Sigmoid colon (tissue), 4 donors: ENCODE measurements at regions not wholly inside any gene's neighbourhood (a gene's known extent, or its start where the extent isn't known, plus 50 kb on each side); places are given as distances from the start of the nearest gene placed in this dataset.

Experiments
- CTCF ChIP-seq, 4 experiments: fragments of 450-650 bp in 3 of 4; fragments of 200-600 bp in 1 of 4; IDR thresholded peaks; one replicate each; pipeline ENCODE4 v1.5.1; 2016 to 2019; ENCODE audit warnings: antibody characterized with exemption in 4 of 4, mild to moderate bottlenecking in 3 of 4, moderate library complexity in 2 of 4
- EP300 ChIP-seq, 4 donors: sonication (generic); formaldehyde crosslinking; IDR thresholded peaks; one replicate each; pipeline ENCODE4 v1.6.1; 2017; ENCODE audit warnings: antibody characterized with exemption in 4 of 4
- POLR2A ChIP-seq, 2 donors: fragments of 450-650 bp; IDR thresholded peaks; one replicate each; pipeline ENCODE4 v1.6.1; 2016; ENCODE audit warnings: antibody characterized with exemption in 2 of 2, mild to moderate bottlenecking in 2 of 2, moderate library complexity in 2 of 2
- POLR2AphosphoS5 ChIP-seq, 4 donors: sonication (generic); formaldehyde crosslinking; IDR thresholded peaks; one replicate each; pipeline ENCODE4 v1.6.1; 2017; ENCODE audit warnings: antibody characterized with exemption in 4 of 4

GRCh38 chr7:93626869-93627268 lies 52.3 kb upstream of the CALCR start:
- TF ChIP-seq POLR2A (IDR thresholded peaks at IDR 0.05) (no peak), CTCF (IDR thresholded peaks at IDR 0.05) (no peak), POLR2AphosphoS5 (IDR thresholded peaks at IDR 0.05) (no peak), EP300 (IDR thresholded peaks at IDR 0.05) (no peak)
